ENCODE measurements at regions not wholly inside any gene's neighbourhood (a gene's known extent, or its start where the extent isn't known, plus 50 kb on each side); places are given as distances from the start of the nearest gene placed in this dataset.

DNA sequence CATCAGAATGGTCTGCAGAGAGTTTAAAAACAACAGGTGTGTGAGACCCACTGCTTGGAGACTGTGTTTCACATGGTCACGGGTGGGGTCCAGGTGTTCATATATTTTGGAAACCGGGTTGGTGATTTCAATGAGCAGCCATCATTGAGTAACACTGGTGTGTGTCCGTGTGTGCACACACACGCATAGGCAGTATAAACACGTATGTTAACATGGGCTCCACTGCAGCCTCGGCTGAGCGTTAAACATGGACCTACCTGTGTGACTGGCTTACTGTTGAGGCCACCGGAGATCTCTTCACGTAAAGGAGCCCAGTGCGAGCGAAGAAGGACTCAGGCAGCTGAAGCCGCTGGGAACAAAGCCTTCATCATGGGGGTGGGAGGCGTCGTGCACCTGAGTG, 56.9 kb upstream of the TLR3 start:
- Mint-ChIP-seq H3K36me3 (ENCODE audit: unreplicated experiment) (no peaks in the 10 kb centered on the region), H3K27me3 (ENCODE audit: unreplicated experiment) (no peaks in the 10 kb centered on the region), H3K27ac (ENCODE audit: unreplicated experiment) (no peak overlapping the region), H3K9me3 (ENCODE audit: unreplicated experiment) (no peaks in the 10 kb centered on the region), H3K4me1 (ENCODE audit: unreplicated experiment) (peaks cover 27% of the 10 kb centered on the region), H3K4me3 (ENCODE audit: unreplicated experiment) (no peak overlapping the region)
- TF ChIP-seq, protein P1, sequence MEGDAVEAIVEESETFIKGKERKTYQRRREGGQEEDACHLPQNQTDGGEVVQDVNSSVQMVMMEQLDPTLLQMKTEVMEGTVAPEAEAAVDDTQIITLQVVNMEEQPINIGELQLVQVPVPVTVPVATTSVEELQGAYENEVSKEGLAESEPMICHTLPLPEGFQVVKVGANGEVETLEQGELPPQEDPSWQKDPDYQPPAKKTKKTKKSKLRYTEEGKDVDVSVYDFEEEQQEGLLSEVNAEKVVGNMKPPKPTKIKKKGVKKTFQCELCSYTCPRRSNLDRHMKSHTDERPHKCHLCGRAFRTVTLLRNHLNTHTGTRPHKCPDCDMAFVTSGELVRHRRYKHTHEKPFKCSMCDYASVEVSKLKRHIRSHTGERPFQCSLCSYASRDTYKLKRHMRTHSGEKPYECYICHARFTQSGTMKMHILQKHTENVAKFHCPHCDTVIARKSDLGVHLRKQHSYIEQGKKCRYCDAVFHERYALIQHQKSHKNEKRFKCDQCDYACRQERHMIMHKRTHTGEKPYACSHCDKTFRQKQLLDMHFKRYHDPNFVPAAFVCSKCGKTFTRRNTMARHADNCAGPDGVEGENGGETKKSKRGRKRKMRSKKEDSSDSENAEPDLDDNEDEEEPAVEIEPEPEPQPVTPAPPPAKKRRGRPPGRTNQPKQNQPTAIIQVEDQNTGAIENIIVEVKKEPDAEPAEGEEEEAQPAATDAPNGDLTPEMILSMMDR (IDR thresholded peaks at IDR 0.05) = no peak
- peak; percentile 60 for DNase-seq (ENCODE audit: extremely low spot score, unreplicated experiment)

DNA sequence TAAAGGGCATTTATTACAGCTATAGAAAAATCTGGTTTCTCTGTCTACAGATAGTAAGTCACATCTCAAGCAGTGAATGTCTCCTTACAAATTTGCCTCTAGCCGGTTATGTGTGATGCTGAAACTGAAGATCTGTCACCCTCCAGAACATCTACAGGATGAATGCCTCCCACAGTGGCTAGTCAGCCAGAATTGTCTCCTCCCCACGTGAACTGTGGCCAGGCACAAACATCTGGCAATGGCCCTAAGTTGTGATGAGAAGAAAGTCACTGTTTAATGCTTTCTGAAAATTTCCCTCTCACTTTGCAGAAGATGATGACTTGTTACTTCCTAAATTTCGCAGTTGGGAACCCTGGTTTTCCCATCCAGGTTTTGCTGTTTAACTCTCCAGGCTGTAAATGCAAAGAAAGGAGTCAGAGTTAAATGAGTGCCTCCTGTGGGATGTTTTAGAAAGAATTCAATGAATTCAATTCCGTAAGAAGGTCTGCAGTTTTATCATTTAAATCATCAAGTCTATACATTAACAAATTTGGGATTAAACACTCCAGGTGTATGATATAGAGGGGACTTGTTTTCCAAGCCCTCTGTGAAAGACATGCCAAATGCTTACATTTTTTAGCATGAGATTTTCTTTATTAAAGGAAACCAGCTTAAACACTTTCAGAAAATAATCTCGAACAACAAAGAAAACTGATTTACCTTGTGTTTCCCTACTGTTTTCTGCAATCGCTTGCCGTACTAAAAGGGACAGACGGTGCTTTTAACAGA, 55.4 kb upstream of the TLR3 start:
- Mint-ChIP-seq H3K9me3 (ENCODE audit: unreplicated experiment) (peaks cover 2% of the 10 kb centered on the region), H3K4me1 (ENCODE audit: unreplicated experiment) (peaks cover 20% of the 10 kb centered on the region), H3K4me3 (ENCODE audit: unreplicated experiment) (no peak overlapping the region), H3K27ac (ENCODE audit: unreplicated experiment) (no peak overlapping the region), H3K27me3 (ENCODE audit: unreplicated experiment) (no peaks in the 10 kb centered on the region), H3K36me3 (ENCODE audit: unreplicated experiment) (no peaks in the 10 kb centered on the region)
- TF ChIP-seq, protein P1 (IDR thresholded peaks at IDR 0.05) = no peak
- peak; percentile 23 for DNase-seq (ENCODE audit: extremely low spot score, unreplicated experiment)

DNA sequence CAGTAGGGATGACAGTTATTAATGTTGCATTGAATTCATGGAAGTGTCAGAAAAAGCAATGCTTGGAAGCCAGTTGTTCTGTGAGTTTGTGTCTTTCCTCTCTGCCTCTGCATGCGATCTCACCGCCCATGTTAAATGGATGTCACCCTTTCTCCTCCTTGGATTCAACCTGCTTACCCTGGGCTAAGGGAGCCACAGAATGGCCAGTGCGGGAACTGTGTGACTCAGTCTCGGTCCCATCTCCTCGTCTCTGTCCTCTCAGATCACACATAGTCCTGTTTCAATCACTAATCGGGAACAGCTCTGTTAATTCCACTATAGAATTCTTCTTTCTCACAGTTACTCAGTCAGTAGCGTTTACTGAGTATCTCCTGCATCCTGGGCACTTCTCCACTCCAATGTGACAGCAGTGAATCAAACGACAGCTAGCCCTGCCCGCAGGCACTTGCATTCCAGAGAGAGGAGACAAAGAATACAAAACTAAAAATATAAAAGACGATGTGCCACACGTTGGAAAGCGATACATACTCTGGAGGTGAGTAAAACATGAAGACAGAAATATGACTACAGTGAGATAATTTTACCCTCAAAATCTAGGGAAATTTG, 53.6 kb upstream of the TLR3 start:
- H3K9me3 Mint-ChIP-seq (ENCODE audit: unreplicated experiment) = peaks cover 8% of the 10 kb centered on the region
- no peak overlapping the region for H3K4me3 Mint-ChIP-seq (ENCODE audit: unreplicated experiment)
- H3K27me3 Mint-ChIP-seq (ENCODE audit: unreplicated experiment) = no peaks in the 10 kb centered on the region
- peak; percentile 23 for DNase-seq (ENCODE audit: extremely low spot score, unreplicated experiment)
- no peak overlapping the region for H3K27ac Mint-ChIP-seq (ENCODE audit: unreplicated experiment)
- peaks cover 14% of the 10 kb centered on the region for H3K4me1 Mint-ChIP-seq (ENCODE audit: unreplicated experiment)
- H3K36me3 Mint-ChIP-seq (ENCODE audit: unreplicated experiment) = peaks cover 5% of the 10 kb centered on the region
- TF ChIP-seq, protein P1 (IDR thresholded peaks at IDR 0.05) = peak; percentile 24

DNA sequence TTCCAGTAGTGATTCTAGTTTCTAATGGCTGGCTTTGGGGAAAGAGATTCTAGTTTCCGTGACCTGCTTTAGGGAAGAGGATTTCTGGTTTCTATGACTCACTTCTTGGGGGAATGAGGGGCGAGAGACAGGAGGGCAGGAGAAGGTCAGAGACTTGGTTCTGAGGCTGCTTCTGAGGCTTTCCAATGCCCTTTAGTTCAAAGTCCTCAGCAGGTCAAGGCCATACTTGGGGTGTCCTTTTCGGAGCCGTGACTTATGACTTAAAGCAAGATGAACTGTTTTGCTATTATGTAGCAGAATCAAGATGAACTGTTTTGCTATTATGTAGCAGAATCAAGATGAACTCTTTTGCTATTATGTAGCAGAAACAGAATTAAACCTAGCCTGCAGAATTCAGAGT, 52.2 kb upstream of the TLR3 start:
- Mint-ChIP-seq H3K4me1 (ENCODE audit: unreplicated experiment) (peaks cover 27% of the 10 kb centered on the region), H3K9me3 (ENCODE audit: unreplicated experiment) (peaks cover 8% of the 10 kb centered on the region), H3K27ac (ENCODE audit: unreplicated experiment) (no peak overlapping the region), H3K27me3 (ENCODE audit: unreplicated experiment) (no peaks in the 10 kb centered on the region), H3K36me3 (ENCODE audit: unreplicated experiment) (peaks cover 5% of the 10 kb centered on the region), H3K4me3 (ENCODE audit: unreplicated experiment) (no peak overlapping the region)
- TF ChIP-seq, protein P1 (IDR thresholded peaks at IDR 0.05) = no peak
- DNase-seq (ENCODE audit: extremely low spot score, unreplicated experiment) = peak; percentile 3

DNA sequence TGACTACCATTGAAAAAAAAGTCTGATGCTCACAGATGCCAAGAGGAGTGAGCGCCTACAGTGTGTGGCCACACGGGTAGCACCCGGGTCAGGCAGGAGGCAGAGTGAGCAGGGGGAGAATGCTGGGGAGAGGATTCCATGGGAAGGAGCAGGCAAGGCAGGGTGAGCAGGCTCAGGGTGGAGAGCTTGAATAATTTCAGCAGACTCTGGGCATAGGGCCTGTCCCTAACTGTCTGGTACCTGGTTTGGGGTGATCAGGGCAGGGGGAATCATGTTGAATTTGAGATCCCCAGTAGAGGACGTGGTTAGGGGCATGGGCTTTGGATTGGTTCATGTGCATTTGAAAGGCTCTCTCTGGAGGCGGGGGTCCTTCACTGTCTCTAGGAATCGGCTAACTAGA, 51.2 kb upstream of the TLR3 start:
- Mint-ChIP-seq H3K9me3 (ENCODE audit: unreplicated experiment) (peaks cover 8% of the 10 kb centered on the region), H3K36me3 (ENCODE audit: unreplicated experiment) (peaks cover 5% of the 10 kb centered on the region), H3K27ac (ENCODE audit: unreplicated experiment) (no peak overlapping the region), H3K4me1 (ENCODE audit: unreplicated experiment) (peaks cover 29% of the 10 kb centered on the region), H3K4me3 (ENCODE audit: unreplicated experiment) (no peak overlapping the region), H3K27me3 (ENCODE audit: unreplicated experiment) (no peaks in the 10 kb centered on the region)
- TF ChIP-seq, protein P1 (IDR thresholded peaks at IDR 0.05) = no peak
- DNase-seq (ENCODE audit: extremely low spot score, unreplicated experiment) = peak; percentile 63
